Left kidney (tissue), 1 donor: ENCODE measurements at regions not wholly inside any gene's neighbourhood (a gene's known extent, or its start where the extent isn't known, plus 50 kb on each side); places are given as distances from the start of the nearest gene placed in this dataset.

ENCODE experiments used
- DNase-seq: peaks from one replicate; pipeline ENCODE4 v3.0.0-alpha.2; 2013

GRCh38 chr14:89628521-89628920 lies 211.5 kb upstream of the FOXN3 start:
- no peak for DNase-seq

- no peak for DNase-seq
Observed at GRCh38 chr14:89626233-89626806, 209.3 kb upstream of the FOXN3 start.

GRCh38 chr14:89625731-89626232 lies 208.7 kb upstream of the FOXN3 start:
- DNase-seq: no peak

- DNase-seq: no peak
Observed at GRCh38 chr14:89625244-89625713, 208.2 kb upstream of the FOXN3 start.

- no peak for DNase-seq
Observed at GRCh38 chr14:89624500-89625156, 207.6 kb upstream of the FOXN3 start.

GRCh38 chr14:89621791-89622638 lies 205.0 kb upstream of the FOXN3 start:
- no peak for DNase-seq

- DNase-seq: no peak
Observed at GRCh38 chr14:89621009-89621421, 204.0 kb upstream of the FOXN3 start.

- DNase-seq: no peak
Observed at GRCh38 chr14:89620436-89620835, 203.4 kb upstream of the FOXN3 start.

- no peak for DNase-seq
Observed at GRCh38 chr14:89619596-89619995, 202.6 kb upstream of the FOXN3 start.

GRCh38 chr14:89618811-89619551 lies 201.9 kb upstream of the FOXN3 start:
- peak; percentile 70 for DNase-seq

- no peak for DNase-seq
Observed at GRCh38 chr14:89618330-89618708, 201.3 kb upstream of the FOXN3 start.

- no peak for DNase-seq
Observed at GRCh38 chr14:89617481-89618329, 200.7 kb upstream of the FOXN3 start.

GRCh38 chr14:89616852-89617341 lies 199.9 kb upstream of the FOXN3 start:
- no peak for DNase-seq

GRCh38 chr14:89616425-89616824 lies 199.4 kb upstream of the FOXN3 start:
- DNase-seq: no peak

- DNase-seq: no peak
Observed at GRCh38 chr14:89615421-89615820, 198.4 kb upstream of the FOXN3 start.

GRCh38 chr14:89614009-89614691 lies 197.1 kb upstream of the FOXN3 start:
- DNase-seq: no peak

GRCh38 chr14:89613260-89614008 lies 196.4 kb upstream of the FOXN3 start:
- DNase-seq: no peak

GRCh38 chr14:89609500-89610100 lies 192.6 kb upstream of the FOXN3 start:
- DNase-seq: no peak

- no peak for DNase-seq
Observed at GRCh38 chr14:89607453-89607852, 190.4 kb upstream of the FOXN3 start.
